IMR-90 (cell line): ENCODE measurements at regions not wholly inside any gene's neighbourhood (a gene's known extent, or its start where the extent isn't known, plus 50 kb on each side); places are given as distances from the start of the nearest gene placed in this dataset.

ENCODE experiments used
- ATAC-seq: fragments of 200-7000 bp; cut with Tn5 transposase; 2 replicates; pipeline ENCODE4 v1.9.1; 2020; ENCODE audit warnings: low read depth, mild to moderate bottlenecking, moderate library complexity
- BruUV-seq: library from RNA; stranded (reverse); fragments of 400-500 nt; replicated peaks from 2 replicates; lab custom pipeline; 2021; lab: Mats Ljungman, UMichigan
- CTCF ChIA-PET: fragments of 300-600 bp; formaldehyde crosslinking; extraction: SDS; loops from one replicate; lab custom pipeline; 2021; ENCODE audit warnings: antibody characterized with exemption; lab: Yijun Ruan, JAX
- POLR2A ChIA-PET: fragments of 300-600 bp; sonication (Branson Sonifier 250); formaldehyde crosslinking; loops from one replicate; lab custom pipeline; 2022; ENCODE audit warnings: antibody characterized with exemption; ENCODE audit not compliant: unreplicated experiment; lab: Charles Lee
- DNase-seq: peaks from one replicate; pipeline ENCODE4 v3.0.0; 2013
- H2AFZ ChIP-seq: replicated peaks from 2 replicates; pipeline ENCODE3; 2013; ENCODE audit warnings: low read length, mild to moderate bottlenecking; ENCODE audit not compliant: poor library complexity
- H2AK5ac ChIP-seq: 2 replicates; pipeline ENCODE4 v1.6.1; 2013; ENCODE audit warnings: low read depth, low read length, inconsistent platforms
- H2AK9ac ChIP-seq: replicated peaks from 2 replicates; pipeline ENCODE3; 2013; ENCODE audit warnings: mild to moderate bottlenecking, low read depth, low read length, moderate library complexity; ENCODE audit not compliant: poor library complexity
- H2BK120ac ChIP-seq: 2 replicates; pipeline ENCODE4 v1.6.1; 2013; ENCODE audit warnings: low read depth, low read length, inconsistent platforms
- H2BK15ac ChIP-seq: 3 replicates; pipeline ENCODE4 v1.6.1; 2013; ENCODE audit warnings: low read depth, low read length, inconsistent platforms
- H2BK20ac ChIP-seq: 2 replicates; pipeline ENCODE4 v1.6.1; 2013; ENCODE audit warnings: low read depth, mild to moderate bottlenecking, inconsistent platforms, low read length, moderate library complexity
- H2BK5ac ChIP-seq: 2 replicates; pipeline ENCODE4 v1.6.1; 2013; ENCODE audit warnings: mild to moderate bottlenecking, low read depth, low read length, inconsistent platforms; ENCODE audit not compliant: poor library complexity, severe bottlenecking
- H3K14ac ChIP-seq: replicated peaks from 2 replicates; pipeline ENCODE4 v1.6.1; 2013; ENCODE audit warnings: low read depth, low read length, inconsistent platforms
- H3K18ac ChIP-seq: 2 replicates; pipeline ENCODE4 v1.6.1; 2013; ENCODE audit warnings: low read depth, low read length, control low read depth
- H3K23ac ChIP-seq: 2 replicates; pipeline ENCODE4 v1.6.1; 2013; ENCODE audit warnings: low read depth, low read length, inconsistent platforms
- H3K27ac ChIP-seq: 2 replicates; pipeline ENCODE4 v1.5.1; 2013; ENCODE audit warnings: mild to moderate bottlenecking, control low read depth, low read length; ENCODE audit not compliant: insufficient read depth
- H3K27me3 ChIP-seq: 2 replicates; pipeline ENCODE4 v1.6.1; 2013; ENCODE audit warnings: low read length; ENCODE audit not compliant: control insufficient read depth, insufficient read depth
- H3K36me3 ChIP-seq: 2 replicates; pipeline ENCODE4 v1.6.1; 2013; ENCODE audit warnings: low read length, mixed read lengths; ENCODE audit not compliant: control insufficient read depth, insufficient read depth
- H3K4ac ChIP-seq: 2 replicates; pipeline ENCODE4 v1.6.1; 2013; ENCODE audit warnings: low read depth, low read length, inconsistent platforms
- H3K4me1 ChIP-seq: 2 replicates; pipeline ENCODE4 v1.6.1; 2013; ENCODE audit warnings: low read length, mixed read lengths; ENCODE audit not compliant: control insufficient read depth, insufficient read depth
- H3K4me2 ChIP-seq: 2 replicates; pipeline ENCODE4 v1.6.1; 2013; ENCODE audit warnings: low read depth, mild to moderate bottlenecking, control low read depth, low read length, moderate library complexity
- H3K4me3 ChIP-seq: 2 replicates; pipeline ENCODE4 v1.5.1; 2013; ENCODE audit warnings: low read depth, mild to moderate bottlenecking, control low read depth, low read length, moderate library complexity; ENCODE audit not compliant: insufficient read depth
- H3K56ac ChIP-seq: 2 replicates; pipeline ENCODE4 v1.6.1; 2013; ENCODE audit warnings: low read length, inconsistent platforms; ENCODE audit not compliant: insufficient read depth; ENCODE audit errors: extremely low read depth
- H3K79me1 ChIP-seq, 2 experiments: 2 replicates each; pipeline ENCODE4 v1.6.1; 2013; ENCODE audit warnings: low read length in 2 of 2, inconsistent platforms in 1 of 2, low read depth in 1 of 2
- H3K9ac ChIP-seq: 2 replicates; pipeline ENCODE4 v1.6.1; 2013; ENCODE audit warnings: low read depth, low read length, control low read depth
- H3K9me1 ChIP-seq: 2 replicates; pipeline ENCODE4 v1.6.1; 2013; ENCODE audit warnings: low read length, inconsistent platforms; ENCODE audit not compliant: insufficient read depth
- H3K9me3 ChIP-seq: 2 replicates; pipeline ENCODE4 v1.6.1; 2013; ENCODE audit warnings: low read length; ENCODE audit not compliant: control insufficient read depth, insufficient read depth
- H4K20me1 ChIP-seq: 2 replicates; pipeline ENCODE4 v1.6.1; 2013; ENCODE audit warnings: low read length, inconsistent platforms; ENCODE audit not compliant: insufficient read depth
- H4K5ac ChIP-seq: 2 replicates; pipeline ENCODE4 v1.6.1; 2013; ENCODE audit warnings: mild to moderate bottlenecking, low read depth, low read length, control low read depth
- H4K8ac ChIP-seq, 2 experiments: 2 replicates each; pipeline ENCODE4 v1.6.1; 2013; ENCODE audit warnings: low read depth in 2 of 2, low read length in 2 of 2, control low read depth in 1 of 2, inconsistent platforms in 1 of 2
- H4K91ac ChIP-seq: 2 replicates; pipeline ENCODE4 v1.6.1; 2013; ENCODE audit warnings: low read depth, low read length, inconsistent platforms; ENCODE audit not compliant: insufficient read depth
- BHLHE40 ChIP-seq: fragments of 150-350 bp; IDR thresholded peaks from 2 replicates; pipeline ENCODE4 v1.6.1; 2016; ENCODE audit warnings: mild to moderate bottlenecking, low read depth, low read length
- CEBPB ChIP-seq: IDR thresholded peaks from 2 replicates; pipeline ENCODE4 v1.6.1; 2012; ENCODE audit warnings: low read depth, low read length, improper control_type of control experiment
- CHD1 ChIP-seq: IDR thresholded peaks from 2 replicates; pipeline ENCODE4 v1.6.1; 2012; ENCODE audit warnings: low read depth, low read length, improper control_type of control experiment
- ELK1 ChIP-seq: fragments of 150-350 bp; IDR thresholded peaks from 2 replicates; pipeline ENCODE4 v1.6.1; 2016; ENCODE audit warnings: low read depth, mild to moderate bottlenecking, low read length, moderate library complexity, borderline replicate concordance
- FOS ChIP-seq: fragments of 150-350 bp; IDR thresholded peaks from 2 replicates; pipeline ENCODE4 v1.6.1; 2016; ENCODE audit warnings: low read depth, low read length
- MAFK ChIP-seq: IDR thresholded peaks from 2 replicates; pipeline ENCODE4 v1.6.1; 2012; ENCODE audit warnings: low read depth, low read length, improper control_type of control experiment
- MAZ ChIP-seq: IDR thresholded peaks from 2 replicates; pipeline ENCODE4 v1.6.1; 2012; ENCODE audit warnings: low read depth, mild to moderate bottlenecking, low read length, improper control_type of control experiment, moderate library complexity, borderline replicate concordance
- MXI1 ChIP-seq: IDR thresholded peaks from 2 replicates; pipeline ENCODE4 v1.6.1; 2012; ENCODE audit warnings: low read depth, mild to moderate bottlenecking, low read length, moderate library complexity, borderline replicate concordance
- NFE2L2 ChIP-seq: fragments of 150-350 bp; IDR thresholded peaks from 2 replicates; pipeline ENCODE4 v1.6.1; 2016; ENCODE audit warnings: low read depth, mild to moderate bottlenecking, low read length
- POLR2A ChIP-seq: IDR thresholded peaks from 2 replicates; pipeline ENCODE4 v1.6.1; 2012; ENCODE audit warnings: mild to moderate bottlenecking, low read depth, low read length
- RCOR1 ChIP-seq: IDR thresholded peaks from 2 replicates; pipeline ENCODE4 v1.6.1; 2012; ENCODE audit warnings: mild to moderate bottlenecking, low read length, improper control_type of control experiment; ENCODE audit not compliant: insufficient replicate concordance
- RFX5 ChIP-seq: IDR thresholded peaks from 2 replicates; pipeline ENCODE4 v1.8.0; 2012; ENCODE audit warnings: low read depth, mild to moderate bottlenecking, low read length, moderate library complexity
- SMC3 ChIP-seq: fragments of 150-350 bp; IDR thresholded peaks from 2 replicates; pipeline ENCODE4 v1.6.1; 2016; ENCODE audit warnings: low read depth, mild to moderate bottlenecking, antibody characterized with exemption, low read length, moderate library complexity
- USF2 ChIP-seq: fragments of 150-350 bp; IDR thresholded peaks from 2 replicates; pipeline ENCODE4 v1.6.1; 2017; ENCODE audit warnings: mild to moderate bottlenecking, antibody characterized with exemption, low read length, low read depth
- WGBS, 2 experiments: methylation state at CpG; one replicate each; pipeline versions ENCODE4 v1.1.5 to v1.1.7; 2013; ENCODE audit warnings: missing lambda C conversion rate in 2 of 2; ENCODE audit not compliant: insufficient read length in 1 of 2; ENCODE audit errors: extremely low coverage in 2 of 2; 5-methylcytosine and 5-hydroxymethylcytosine counted together
- dilution Hi-C: fragments of 300-500 bp; cut with HindIII; formaldehyde crosslinking; loops from one replicate; pipeline ENCODE4 v1.14.3; 2018; ENCODE audit warnings: low sequenced_read_pairs; ENCODE audit not compliant: unreplicated experiment
- in situ Hi-C: fragments of 300-500 bp; cut with MboI; formaldehyde crosslinking; loops from 3 replicates; pipeline ENCODE4 v1.14.3; 2019; ENCODE audit warnings: low sequenced_read_pairs, inconsistent platforms, mixed read lengths
- intact Hi-C: fragments of 100-400 bp; cut with micrococcal nuclease; formaldehyde crosslinking; loops from 2 replicates; pipeline ENCODE4 v1.10.0; 2022

GRCh38 chr3:178342111-178342510 lies 194.1 kb upstream of the KCNMB2 start:
- H3K4me3 ChIP-seq, result no peak overlapping the region
- H3K18ac ChIP-seq, result no peak overlapping the region
- no peak overlapping the region for H2AFZ ChIP-seq
- no peak overlapping the region for H2BK120ac ChIP-seq
- no peak overlapping the region for H3K9ac ChIP-seq
- WGBS, 2 experiments, result no CpG with 5 or more reads among the region's 2 CpGs
- no peak overlapping the region for H3K23ac ChIP-seq
- H3K14ac ChIP-seq, result no peak overlapping the region
- no peak overlapping the region for H3K27ac ChIP-seq
- no peaks in the 10 kb centered on the region; the same call in 1 of the 2 replicates for H3K9me1 ChIP-seq
- H3K79me1 ChIP-seq, result no peaks in the 10 kb centered on the region
- no peak overlapping the region for H3K56ac ChIP-seq
- dilution Hi-C loops (no loop called here), intact Hi-C loops (no loop called here), in situ Hi-C loops (loop anchor here (25.0 kb wide), 1 partner anchor 1280 kb away; no protein-coding TSS in a partner anchor)
- H2BK15ac ChIP-seq, result no peak overlapping the region
- no peak for DNase-seq
- ATAC-seq, result peak; percentile 49
- H3K4me2 ChIP-seq, result no peak overlapping the region
- no peak for TF ChIP-seq RCOR1
- TF ChIP-seq POLR2A, result no peak
- TF ChIP-seq NFE2L2, result no peak
- no peak for TF ChIP-seq CEBPB
- no peak for TF ChIP-seq CHD1
- no peak for TF ChIP-seq BHLHE40
- no peak for TF ChIP-seq FOS
- TF ChIP-seq MAFK, result no peak
- no peak for TF ChIP-seq RFX5
- no peak for TF ChIP-seq SMC3
- TF ChIP-seq ELK1, result no peak
- no peak for TF ChIP-seq MXI1
- no peak for TF ChIP-seq MAZ
- no peak for TF ChIP-seq USF2
- no peak overlapping the region for H4K5ac ChIP-seq
- H2BK20ac ChIP-seq, result no peak overlapping the region
- H3K4me1 ChIP-seq, result peaks cover 2% of the 10 kb centered on the region
- BruUV-seq, result no TSS peak
- no peaks in the 10 kb centered on the region for H3K27me3 ChIP-seq
- H3K9me3 ChIP-seq, result no peaks in the 10 kb centered on the region
- no peak overlapping the region for H2AK9ac ChIP-seq
- no peak overlapping the region for H2AK5ac ChIP-seq
- no peak overlapping the region for H3K4ac ChIP-seq
- H4K20me1 ChIP-seq, result no peaks in the 10 kb centered on the region
- no peak overlapping the region for H4K8ac ChIP-seq
- no peaks in the 10 kb centered on the region for H3K36me3 ChIP-seq
- H4K91ac ChIP-seq, result no peak overlapping the region
- POLR2A ChIA-PET, result no interaction called here
- H2BK5ac ChIP-seq, result no peak overlapping the region
- CTCF ChIA-PET, result no interaction called here
